Stimulated activated memory B cell treated with anti-CD40 and anti-IgM and Interleukin-4, amounts not matched to agents 10 μg/mL and 1 μg/mL and 100 μg/mL, for 72 hours (primary cell): ENCODE measurements at regions not wholly inside any gene's neighbourhood (a gene's known extent, or its start where the extent isn't known, plus 50 kb on each side); places are given as distances from the start of the nearest gene placed in this dataset.

ENCODE experiments used
- ATAC-seq: fragments of 150-1000 bp; cut with Tn5 transposase; 2 replicates; pipeline ENCODE4 v1.10.0; 2021
- H3K27ac Mint-ChIP-seq: one replicate; pipeline ENCODE4 v1.8.0; 2022; ENCODE audit warnings: mild to moderate bottlenecking, mixed read lengths
- H3K27me3 Mint-ChIP-seq: one replicate; pipeline ENCODE4 v1.8.0; 2022; ENCODE audit warnings: mixed read lengths
- H3K36me3 Mint-ChIP-seq: one replicate; pipeline ENCODE4 v1.8.0; 2022; ENCODE audit warnings: mixed read lengths
- H3K4me1 Mint-ChIP-seq: one replicate; pipeline ENCODE4 v1.8.0; 2022; ENCODE audit warnings: mixed read lengths
- H3K4me3 Mint-ChIP-seq: one replicate; pipeline ENCODE4 v1.8.0; 2022; ENCODE audit warnings: mild to moderate bottlenecking, moderate library complexity, mixed read lengths
- H3K9me3 Mint-ChIP-seq: one replicate; pipeline ENCODE4 v1.8.0; 2022; ENCODE audit warnings: mixed read lengths

- H3K9me3 Mint-ChIP-seq, result no peaks in the 10 kb centered on the region
- H3K4me1 Mint-ChIP-seq, result no peaks in the 10 kb centered on the region
- H3K27ac Mint-ChIP-seq, result no peak overlapping the region
- no peaks in the 10 kb centered on the region for H3K27me3 Mint-ChIP-seq
- H3K36me3 Mint-ChIP-seq, result no peaks in the 10 kb centered on the region
- H3K4me3 Mint-ChIP-seq, result no peak overlapping the region
- ATAC-seq, result no peak
These were observed 527.6 kb upstream of the CDH18 start for GRCh38 chr5:20515606-20516005.

- no peak overlapping the region for H3K27ac Mint-ChIP-seq
- ATAC-seq, result no peak
- H3K4me1 Mint-ChIP-seq, result no peaks in the 10 kb centered on the region
- H3K36me3 Mint-ChIP-seq, result no peaks in the 10 kb centered on the region
- H3K9me3 Mint-ChIP-seq, result no peaks in the 10 kb centered on the region
- no peak overlapping the region for H3K4me3 Mint-ChIP-seq
- no peaks in the 10 kb centered on the region for H3K27me3 Mint-ChIP-seq
These were observed 526.1 kb upstream of the CDH18 start for GRCh38 chr5:20514145-20514544.

- no peaks in the 10 kb centered on the region for H3K27me3 Mint-ChIP-seq
- H3K27ac Mint-ChIP-seq, result no peak overlapping the region
- H3K9me3 Mint-ChIP-seq, result peaks cover 3% of the 10 kb centered on the region
- H3K4me1 Mint-ChIP-seq, result no peaks in the 10 kb centered on the region
- ATAC-seq, result no peak
- H3K4me3 Mint-ChIP-seq, result no peak overlapping the region
- no peaks in the 10 kb centered on the region for H3K36me3 Mint-ChIP-seq
These were observed 512.5 kb upstream of the CDH18 start for GRCh38 chr5:20500546-20500945.

- H3K4me3 Mint-ChIP-seq, result no peak overlapping the region
- H3K36me3 Mint-ChIP-seq, result no peaks in the 10 kb centered on the region
- H3K27ac Mint-ChIP-seq, result no peak overlapping the region
- no peaks in the 10 kb centered on the region for H3K4me1 Mint-ChIP-seq
- H3K27me3 Mint-ChIP-seq, result no peaks in the 10 kb centered on the region
- ATAC-seq, result no peak
- H3K9me3 Mint-ChIP-seq, result peaks cover 6% of the 10 kb centered on the region
These were observed 510.9 kb upstream of the CDH18 start for GRCh38 chr5:20498926-20499325.

GRCh38 chr5:20498102-20498501 lies 510.1 kb upstream of the CDH18 start:
- Mint-ChIP-seq H3K27ac (no peak overlapping the region), H3K27me3 (no peaks in the 10 kb centered on the region), H3K4me3 (no peak overlapping the region), H3K9me3 (peaks cover 6% of the 10 kb centered on the region), H3K4me1 (no peaks in the 10 kb centered on the region), H3K36me3 (no peaks in the 10 kb centered on the region)
- no peak for ATAC-seq

GRCh38 chr5:20497356-20497755 lies 509.4 kb upstream of the CDH18 start:
- ATAC-seq, result no peak
- H3K27ac Mint-ChIP-seq, result no peak overlapping the region
- no peaks in the 10 kb centered on the region for H3K4me1 Mint-ChIP-seq
- no peaks in the 10 kb centered on the region for H3K27me3 Mint-ChIP-seq
- no peak overlapping the region for H3K4me3 Mint-ChIP-seq
- no peaks in the 10 kb centered on the region for H3K36me3 Mint-ChIP-seq
- H3K9me3 Mint-ChIP-seq, result peaks cover 6% of the 10 kb centered on the region

GRCh38 chr5:20494706-20495105 lies 506.7 kb upstream of the CDH18 start:
- ATAC-seq, result no peak
- Mint-ChIP-seq H3K27me3 (no peaks in the 10 kb centered on the region), H3K36me3 (no peaks in the 10 kb centered on the region), H3K4me3 (no peak overlapping the region), H3K4me1 (no peaks in the 10 kb centered on the region), H3K27ac (no peak overlapping the region), H3K9me3 (peaks cover 6% of the 10 kb centered on the region)

- no peaks in the 10 kb centered on the region for H3K4me1 Mint-ChIP-seq
- no peak for ATAC-seq
- no peaks in the 10 kb centered on the region for H3K27me3 Mint-ChIP-seq
- H3K9me3 Mint-ChIP-seq, result peaks cover 2% of the 10 kb centered on the region
- H3K27ac Mint-ChIP-seq, result no peak overlapping the region
- no peak overlapping the region for H3K4me3 Mint-ChIP-seq
- no peaks in the 10 kb centered on the region for H3K36me3 Mint-ChIP-seq
These were observed 498.8 kb upstream of the CDH18 start for GRCh38 chr5:20486826-20487225.

GRCh38 chr5:20476016-20476415 lies 488.0 kb upstream of the CDH18 start:
- Mint-ChIP-seq H3K4me3 (no peak overlapping the region), H3K9me3 (no peaks in the 10 kb centered on the region), H3K36me3 (no peaks in the 10 kb centered on the region), H3K27ac (no peak overlapping the region), H3K4me1 (no peaks in the 10 kb centered on the region), H3K27me3 (no peaks in the 10 kb centered on the region)
- no peak for ATAC-seq

- no peak for ATAC-seq
- Mint-ChIP-seq H3K27ac (no peak overlapping the region), H3K9me3 (no peaks in the 10 kb centered on the region), H3K36me3 (no peaks in the 10 kb centered on the region), H3K4me1 (no peaks in the 10 kb centered on the region), H3K27me3 (no peaks in the 10 kb centered on the region), H3K4me3 (no peak overlapping the region)
These were observed 483.0 kb upstream of the CDH18 start for GRCh38 chr5:20470997-20471396.

- no peaks in the 10 kb centered on the region for H3K4me1 Mint-ChIP-seq
- H3K4me3 Mint-ChIP-seq, result no peak overlapping the region
- H3K27ac Mint-ChIP-seq, result no peak overlapping the region
- no peaks in the 10 kb centered on the region for H3K9me3 Mint-ChIP-seq
- H3K27me3 Mint-ChIP-seq, result no peaks in the 10 kb centered on the region
- no peak for ATAC-seq
- H3K36me3 Mint-ChIP-seq, result no peaks in the 10 kb centered on the region
These were observed 481.8 kb upstream of the CDH18 start for GRCh38 chr5:20469792-20470191.

- H3K36me3 Mint-ChIP-seq, result no peaks in the 10 kb centered on the region
- no peaks in the 10 kb centered on the region for H3K4me1 Mint-ChIP-seq
- H3K27ac Mint-ChIP-seq, result no peak overlapping the region
- no peaks in the 10 kb centered on the region for H3K9me3 Mint-ChIP-seq
- H3K4me3 Mint-ChIP-seq, result no peak overlapping the region
- no peak for ATAC-seq
- no peaks in the 10 kb centered on the region for H3K27me3 Mint-ChIP-seq
These were observed 481.4 kb upstream of the CDH18 start for GRCh38 chr5:20469390-20469789.

GRCh38 chr5:20466512-20466911 lies 478.5 kb upstream of the CDH18 start:
- H3K27ac Mint-ChIP-seq, result no peak overlapping the region
- no peaks in the 10 kb centered on the region for H3K9me3 Mint-ChIP-seq
- no peaks in the 10 kb centered on the region for H3K4me1 Mint-ChIP-seq
- H3K27me3 Mint-ChIP-seq, result no peaks in the 10 kb centered on the region
- no peak for ATAC-seq
- H3K36me3 Mint-ChIP-seq, result no peaks in the 10 kb centered on the region
- no peak overlapping the region for H3K4me3 Mint-ChIP-seq

GRCh38 chr5:20463206-20463605 lies 475.2 kb upstream of the CDH18 start:
- H3K27me3 Mint-ChIP-seq, result no peaks in the 10 kb centered on the region
- no peaks in the 10 kb centered on the region for H3K4me1 Mint-ChIP-seq
- no peak for ATAC-seq
- no peaks in the 10 kb centered on the region for H3K36me3 Mint-ChIP-seq
- H3K4me3 Mint-ChIP-seq, result no peak overlapping the region
- H3K9me3 Mint-ChIP-seq, result no peaks in the 10 kb centered on the region
- H3K27ac Mint-ChIP-seq, result no peak overlapping the region

GRCh38 chr5:20446121-20446520 lies 458.1 kb upstream of the CDH18 start:
- Mint-ChIP-seq H3K27ac (no peak overlapping the region), H3K36me3 (no peaks in the 10 kb centered on the region), H3K9me3 (no peaks in the 10 kb centered on the region), H3K4me3 (no peak overlapping the region), H3K27me3 (no peaks in the 10 kb centered on the region), H3K4me1 (no peaks in the 10 kb centered on the region)
- ATAC-seq, result no peak

- Mint-ChIP-seq H3K27me3 (no peaks in the 10 kb centered on the region), H3K27ac (no peak overlapping the region), H3K9me3 (no peaks in the 10 kb centered on the region), H3K4me1 (no peaks in the 10 kb centered on the region), H3K36me3 (no peaks in the 10 kb centered on the region), H3K4me3 (no peak overlapping the region)
- ATAC-seq, result no peak
These were observed 457.4 kb upstream of the CDH18 start for GRCh38 chr5:20445326-20445860.

GRCh38 chr5:20434786-20435185 lies 446.8 kb upstream of the CDH18 start:
- no peaks in the 10 kb centered on the region for H3K27me3 Mint-ChIP-seq
- ATAC-seq, result no peak
- no peaks in the 10 kb centered on the region for H3K36me3 Mint-ChIP-seq
- H3K4me1 Mint-ChIP-seq, result no peaks in the 10 kb centered on the region
- no peak overlapping the region for H3K27ac Mint-ChIP-seq
- H3K9me3 Mint-ChIP-seq, result no peaks in the 10 kb centered on the region
- H3K4me3 Mint-ChIP-seq, result no peak overlapping the region
